HEK293 (cell line): ENCODE measurements at regions not wholly inside any gene's neighbourhood (a gene's known extent, or its start where the extent isn't known, plus 50 kb on each side); places are given as distances from the start of the nearest gene placed in this dataset.

Experiments used
- CTCF ChIA-PET: fragments of 350-600 bp; formaldehyde crosslinking; extraction: SDS; loops from one replicate; lab custom pipeline; 2021; ENCODE audit warnings: antibody characterized with exemption; lab: Yijun Ruan, JAX
- POLR2A ChIA-PET: fragments of 300-600 bp; formaldehyde crosslinking; extraction: SDS; loops from one replicate; lab custom pipeline; 2020; ENCODE audit warnings: antibody characterized with exemption, inconsistent platforms; lab: Yijun Ruan, JAX
- H3K27ac ChIP-seq: fragments of 200-500 bp; sonication (Bioruptor generic); 2 replicates; pipeline ENCODE4 v1.5.1; 2014; ENCODE audit warnings: low read depth, low read length, control low read depth, inconsistent platforms; ENCODE audit errors: extremely low read depth
- H3K36me3 ChIP-seq, 2 experiments: fragments of 200-500 bp in 1 of 2; sonication (Bioruptor generic) in 1 of 2; 1 replicate in 1 of 2; 2 replicates in 1 of 2; pipeline ENCODE4 v1.5.1; 2014 to 2017; ENCODE audit warnings: inconsistent platforms in 2 of 2, low read length in 2 of 2; ENCODE audit not compliant: control insufficient read depth in 2 of 2, insufficient read depth in 1 of 2
- H3K4me1 ChIP-seq: fragments of 200-500 bp; sonication (Bioruptor generic); 2 replicates; pipeline ENCODE4 v1.5.1; 2014; ENCODE audit warnings: mild to moderate bottlenecking, low read length, inconsistent platforms; ENCODE audit not compliant: control insufficient read depth, insufficient read depth
- H3K4me3 ChIP-seq: 2 replicates; pipeline ENCODE4 v1.5.1; 2011; ENCODE audit warnings: low read depth, mild to moderate bottlenecking, control low read depth, low read length, moderate library complexity
- H3K9me3 ChIP-seq: fragments of 200-500 bp; sonication (Bioruptor generic); 2 replicates; pipeline ENCODE4 v1.5.1; 2014; ENCODE audit warnings: low read depth, low read length, inconsistent platforms; ENCODE audit not compliant: control insufficient read depth, insufficient read depth
- FEZF1 ChIP-seq: fragments of 450-650 bp; formaldehyde crosslinking; IDR thresholded peaks from 2 replicates; pipeline ENCODE4 v1.5.1; 2016; ENCODE audit warnings: missing biosample characterization, missing genetic modification characterization
- GFI1B ChIP-seq: fragments of 450-650 bp; formaldehyde crosslinking; IDR thresholded peaks from 2 replicates; pipeline ENCODE4 v1.5.1; 2016; ENCODE audit warnings: missing biosample characterization, missing genetic modification characterization
- HOXC10 ChIP-seq: sonication (generic); formaldehyde crosslinking; IDR thresholded peaks from 2 replicates; pipeline ENCODE4 v1.8.1; 2023; ENCODE audit warnings: mild to moderate bottlenecking, missing genetic modification reagents
- KLF8 ChIP-seq: fragments of 450-650 bp; formaldehyde crosslinking; IDR thresholded peaks from 2 replicates; pipeline ENCODE4 v1.5.1; 2016; ENCODE audit warnings: missing biosample characterization, missing genetic modification characterization
- SETDB1 ChIP-seq: IDR thresholded peaks from one replicate; pipeline ENCODE4 v1.6.1; 2017; ENCODE audit warnings: mild to moderate bottlenecking, low read length, moderate library complexity, mixed read lengths; ENCODE audit not compliant: insufficient read length
- ZBTB1 ChIP-seq: fragments of 450-650 bp; formaldehyde crosslinking; IDR thresholded peaks from 2 replicates; pipeline ENCODE4 v1.5.1; 2016; ENCODE audit warnings: missing biosample characterization, missing genetic modification characterization
- ZBTB17 ChIP-seq: fragments of 450-650 bp; formaldehyde crosslinking; IDR thresholded peaks from 2 replicates; pipeline ENCODE4 v1.5.1; 2016; ENCODE audit warnings: missing biosample characterization, missing genetic modification characterization
- ZBTB6 ChIP-seq: fragments of 450-650 bp; formaldehyde crosslinking; IDR thresholded peaks from 2 replicates; pipeline ENCODE4 v1.5.1; 2017; ENCODE audit warnings: missing biosample characterization, missing genetic modification characterization
- ZNF132 ChIP-seq: fragments of 450-650 bp; formaldehyde crosslinking; IDR thresholded peaks from 2 replicates; pipeline ENCODE4 v1.5.1; 2017; ENCODE audit warnings: missing biosample characterization, missing genetic modification characterization, borderline replicate concordance
- ZNF140 ChIP-seq: fragments of 450-650 bp; formaldehyde crosslinking; IDR thresholded peaks from 2 replicates; pipeline ENCODE4 v1.5.1; 2016; ENCODE audit warnings: missing biosample characterization, missing genetic modification characterization
- ZNF184 ChIP-seq: fragments of 450-650 bp; IDR thresholded peaks from 2 replicates; pipeline ENCODE4 v1.5.1; 2018; ENCODE audit warnings: missing biosample characterization, mild to moderate bottlenecking, missing genetic modification characterization
- ZNF23 ChIP-seq: fragments of 450-650 bp; formaldehyde crosslinking; IDR thresholded peaks from 2 replicates; pipeline ENCODE4 v1.5.1; 2016; ENCODE audit warnings: missing biosample characterization, missing genetic modification characterization, borderline replicate concordance
- ZNF266 ChIP-seq: fragments of 450-650 bp; formaldehyde crosslinking; IDR thresholded peaks from 2 replicates; pipeline ENCODE4 v1.5.1; 2016; ENCODE audit warnings: missing biosample characterization, missing genetic modification characterization, low read depth
- ZNF324 ChIP-seq: fragments of 450-650 bp; formaldehyde crosslinking; IDR thresholded peaks from 2 replicates; pipeline ENCODE4 v1.5.1; 2016; ENCODE audit warnings: missing biosample characterization, missing genetic modification characterization
- ZNF391 ChIP-seq: fragments of 450-650 bp; formaldehyde crosslinking; IDR thresholded peaks from 2 replicates; pipeline ENCODE4 v1.5.1; 2016; ENCODE audit warnings: low read depth, missing biosample characterization, missing genetic modification characterization, borderline replicate concordance
- ZNF416 ChIP-seq: fragments of 450-650 bp; formaldehyde crosslinking; IDR thresholded peaks from 2 replicates; pipeline ENCODE4 v1.5.1; 2016; ENCODE audit warnings: missing biosample characterization, missing genetic modification characterization
- ZNF426 ChIP-seq: fragments of 450-650 bp; formaldehyde crosslinking; IDR thresholded peaks from 2 replicates; pipeline ENCODE4 v1.5.1; 2017; ENCODE audit warnings: missing biosample characterization, missing genetic modification characterization, mild to moderate bottlenecking, inconsistent platforms, moderate library complexity
- ZNF488 ChIP-seq: fragments of 450-650 bp; formaldehyde crosslinking; IDR thresholded peaks from 2 replicates; pipeline ENCODE4 v1.5.1; 2016; ENCODE audit warnings: missing biosample characterization, missing genetic modification characterization
- ZNF521 ChIP-seq: fragments of 450-650 bp; formaldehyde crosslinking; IDR thresholded peaks from 2 replicates; pipeline ENCODE4 v1.5.1; 2017; ENCODE audit warnings: missing biosample characterization, mild to moderate bottlenecking, missing genetic modification characterization
- ZNF561 ChIP-seq: fragments of 450-650 bp; IDR thresholded peaks from 2 replicates; pipeline ENCODE4 v1.5.1; 2018; ENCODE audit warnings: missing biosample characterization, missing genetic modification characterization, borderline replicate concordance
- ZNF692 ChIP-seq: fragments of 450-650 bp; formaldehyde crosslinking; IDR thresholded peaks from 2 replicates; pipeline ENCODE4 v1.5.1; 2016; ENCODE audit warnings: missing biosample characterization, missing genetic modification characterization
- ZNF701 ChIP-seq: fragments of 450-650 bp; formaldehyde crosslinking; IDR thresholded peaks from 2 replicates; pipeline ENCODE4 v1.5.1; 2016; ENCODE audit warnings: missing biosample characterization, missing genetic modification characterization
- ZNF777 ChIP-seq: fragments of 450-650 bp; formaldehyde crosslinking; IDR thresholded peaks from 2 replicates; pipeline ENCODE4 v1.5.1; 2017; ENCODE audit warnings: missing biosample characterization, missing genetic modification characterization, borderline replicate concordance
- ZSCAN16 ChIP-seq: fragments of 450-650 bp; formaldehyde crosslinking; IDR thresholded peaks from 2 replicates; pipeline ENCODE4 v1.5.1; 2016; ENCODE audit warnings: missing biosample characterization, missing genetic modification characterization

GRCh38 chr5:114223866-114224265 is 138.0 kb upstream of the KCNN2 start (continued):
- TF ChIP-seq FEZF1: no peak
- no peak for TF ChIP-seq ZNF184 (tag by site-specific recombination)
- TF ChIP-seq, all 188 proteins: peak for 0

- H3K9me3 ChIP-seq: no peaks in the 10 kb centered on the region
- no peak overlapping the region for H3K4me3 ChIP-seq
- no peaks in the 10 kb centered on the region for H3K4me1 ChIP-seq
- no peak overlapping the region for H3K27ac ChIP-seq
- TF ChIP-seq GFI1B (tag by site-specific recombination) (no peak), KLF8 (tag by site-specific recombination) (no peak), ZNF324 (tag by site-specific recombination) (no peak), ZNF426 (tag by site-specific recombination) (no peak), ZNF777 (tag by site-specific recombination) (no peak), ZBTB1 (tag by site-specific recombination) (no peak), HOXC10 (CRISPR knock-in tag) (no peak), ZBTB6 (tag by site-specific recombination) (no peak)
- TF ChIP-seq, all 188 proteins: peak for 0
- no peaks in the 10 kb centered on the region for H3K36me3 ChIP-seq
- POLR2A ChIA-PET: no interaction called here
- CTCF ChIA-PET: no interaction called here
Measured at GRCh38 chr5:114237766-114238165, 124.1 kb upstream of the KCNN2 start.

GRCh38 chr5:114238771-114239313 is 123.0 kb upstream of the KCNN2 start:
- no peaks in the 10 kb centered on the region for H3K4me1 ChIP-seq
- no peak overlapping the region for H3K4me3 ChIP-seq
- no peaks in the 10 kb centered on the region for H3K36me3 ChIP-seq
- TF ChIP-seq ZNF266 (tag by site-specific recombination): no peak
- TF ChIP-seq ZNF488 (tag by site-specific recombination): no peak
- TF ChIP-seq ZBTB17 (tag by site-specific recombination): no peak
- TF ChIP-seq ZNF132 (tag by site-specific recombination): no peak
- no peak for TF ChIP-seq SETDB1
- TF ChIP-seq, all 188 proteins: peak for 0
- ChIA-PET POLR2A (no interaction called here), CTCF (interaction anchor here (0.6 to 1.1 kb wide), 2 partner anchors 16 to 238 kb away, joined by 3 read pairs; no protein-coding TSS in a partner anchor)
- Histone ChIP-seq H3K9me3 (no peaks in the 10 kb centered on the region), H3K27ac (no peak overlapping the region)

- Histone ChIP-seq H3K9me3 (no peaks in the 10 kb centered on the region), H3K4me3 (no peak overlapping the region), H3K36me3 (no peaks in the 10 kb centered on the region), H3K4me1 (no peaks in the 10 kb centered on the region), H3K27ac (no peak overlapping the region)
- POLR2A ChIA-PET: no interaction called here
- CTCF ChIA-PET: no interaction called here
- TF ChIP-seq ZNF701 (tag by site-specific recombination): no peak
- no peak for TF ChIP-seq ZSCAN16
- no peak for TF ChIP-seq ZNF692 (tag by site-specific recombination)
- no peak for TF ChIP-seq ZNF140 (tag by site-specific recombination)
- no peak for TF ChIP-seq ZNF416 (tag by site-specific recombination)
- TF ChIP-seq ZNF521: no peak
- no peak for TF ChIP-seq SETDB1
- no peak for TF ChIP-seq ZNF23 (tag by site-specific recombination)
- TF ChIP-seq ZNF561 (tag by site-specific recombination): no peak
- TF ChIP-seq ZNF391 (tag by site-specific recombination): no peak
Measured at GRCh38 chr5:114243281-114243971, 118.4 kb upstream of the KCNN2 start.
